ENCODE measurements at regions not wholly inside any gene's neighbourhood (a gene's known extent, or its start where the extent isn't known, plus 50 kb on each side); places are given as distances from the start of the nearest gene placed in this dataset.
"Not testable (repeated sequence)": the region's sequence is repeated elsewhere in the genome, so short reads cannot be mapped to it uniquely, and the experiment has no call there.

DNA sequence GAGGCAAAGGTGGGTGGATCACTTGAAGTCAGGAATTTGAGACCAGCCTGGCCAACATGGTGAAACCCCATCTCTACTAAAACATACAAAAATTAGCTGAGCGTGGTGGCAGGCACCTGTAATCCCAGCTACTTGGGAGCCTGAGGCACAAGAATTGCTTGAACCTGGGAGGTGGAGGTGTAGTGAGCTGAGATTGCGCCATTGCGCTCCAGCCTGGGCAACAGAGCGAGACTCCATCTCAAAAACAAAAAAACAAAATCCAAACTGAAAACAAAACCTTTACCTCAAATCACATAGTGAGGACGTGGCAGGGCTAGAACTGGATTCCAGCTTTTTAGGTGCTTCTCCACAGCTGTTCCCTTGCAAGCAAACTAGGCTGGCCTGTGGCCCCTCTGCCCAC, 58.5 kb upstream of the EDAR start:
- not testable (repeated sequence) for DNase-seq

- DNase-seq = peak; percentile 41
Measured at GRCh38 chr2:109046925-109047508, 58.0 kb upstream of the EDAR start.

GRCh38 chr2:109045505-109045904, 56.5 kb upstream of the EDAR start:
- no peak for DNase-seq

DNA sequence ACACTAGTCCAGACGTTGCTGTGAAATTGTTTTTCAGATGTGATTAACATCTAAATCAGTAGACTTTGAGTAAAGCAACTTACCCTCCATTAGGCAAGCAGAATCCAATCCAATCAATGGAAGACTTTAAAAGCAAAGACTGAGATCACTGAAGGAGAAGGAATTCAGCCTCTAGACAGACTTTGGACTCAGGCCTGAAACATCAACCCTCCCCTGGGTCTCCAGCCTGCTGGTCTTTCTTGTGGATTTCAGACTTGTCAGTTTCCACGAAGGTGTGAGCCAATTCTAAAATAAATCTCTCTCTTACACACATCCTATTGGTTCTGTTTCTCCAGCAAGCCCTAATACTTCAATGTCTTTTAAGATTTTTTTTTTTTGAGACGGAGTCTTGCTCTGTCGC, 50.0 kb upstream of the EDAR start:
- no peak for DNase-seq

Data from DMS53 (cell line).